MM.1S (cell line): ENCODE measurements at regions not wholly inside any gene's neighbourhood (a gene's known extent, or its start where the extent isn't known, plus 50 kb on each side); places are given as distances from the start of the nearest gene placed in this dataset.

Source experiments
- EZH2 ChIP-seq: fragments of 300-600 bp; sonication (generic); optimal IDR thresholded peaks from 2 replicates; pipeline ENCODE3; 2017; ENCODE audit warnings: low read depth, mild to moderate bottlenecking, antibody characterized with exemption, low read length, mixed read lengths
- TF ChIP-seq, protein P1 (sequence below): fragments of 300-600 bp; sonication (generic); IDR thresholded peaks from 2 replicates; pipeline ENCODE4 v1.5.1; 2016; ENCODE audit warnings: antibody characterized with exemption, low read length, mixed read lengths

DNA sequence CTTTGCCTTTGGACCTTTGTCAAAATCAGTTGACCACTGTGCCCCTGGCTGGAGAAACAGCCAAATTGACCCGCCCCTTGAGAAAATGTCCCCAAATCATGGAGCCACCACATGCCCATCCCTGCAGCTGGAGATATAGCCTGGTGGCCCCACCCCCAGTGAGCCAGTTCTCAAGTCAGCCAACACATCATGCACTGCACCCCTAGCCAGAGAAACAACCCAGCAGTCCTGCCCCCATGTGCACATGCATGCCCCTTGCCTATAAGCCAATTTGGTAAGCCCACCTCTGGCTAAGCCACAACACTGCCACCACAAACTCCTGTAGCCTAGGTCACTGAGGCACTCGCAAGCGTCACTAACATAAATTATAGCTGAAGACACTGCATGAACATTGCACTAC lies 174.2 kb upstream of the ECI2 start:
- TF ChIP-seq, protein P1, sequence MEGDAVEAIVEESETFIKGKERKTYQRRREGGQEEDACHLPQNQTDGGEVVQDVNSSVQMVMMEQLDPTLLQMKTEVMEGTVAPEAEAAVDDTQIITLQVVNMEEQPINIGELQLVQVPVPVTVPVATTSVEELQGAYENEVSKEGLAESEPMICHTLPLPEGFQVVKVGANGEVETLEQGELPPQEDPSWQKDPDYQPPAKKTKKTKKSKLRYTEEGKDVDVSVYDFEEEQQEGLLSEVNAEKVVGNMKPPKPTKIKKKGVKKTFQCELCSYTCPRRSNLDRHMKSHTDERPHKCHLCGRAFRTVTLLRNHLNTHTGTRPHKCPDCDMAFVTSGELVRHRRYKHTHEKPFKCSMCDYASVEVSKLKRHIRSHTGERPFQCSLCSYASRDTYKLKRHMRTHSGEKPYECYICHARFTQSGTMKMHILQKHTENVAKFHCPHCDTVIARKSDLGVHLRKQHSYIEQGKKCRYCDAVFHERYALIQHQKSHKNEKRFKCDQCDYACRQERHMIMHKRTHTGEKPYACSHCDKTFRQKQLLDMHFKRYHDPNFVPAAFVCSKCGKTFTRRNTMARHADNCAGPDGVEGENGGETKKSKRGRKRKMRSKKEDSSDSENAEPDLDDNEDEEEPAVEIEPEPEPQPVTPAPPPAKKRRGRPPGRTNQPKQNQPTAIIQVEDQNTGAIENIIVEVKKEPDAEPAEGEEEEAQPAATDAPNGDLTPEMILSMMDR = no peak
- TF ChIP-seq EZH2 = no peak
